GM18517 (cell line): ENCODE measurements at regions not wholly inside any gene's neighbourhood (a gene's known extent, or its start where the extent isn't known, plus 50 kb on each side); places are given as distances from the start of the nearest gene placed in this dataset.
"Not testable (repeated sequence)": the region's sequence is repeated elsewhere in the genome, so short reads cannot be mapped to it uniquely, and the experiment has no call there.

Experiments used
- ATAC-seq: cut with Tn5 transposase; IDR thresholded peaks from one replicate; pipeline ENCODE4 v1.9.1; 2021; ENCODE audit warnings: mild to moderate bottlenecking, moderate library complexity; ENCODE audit not compliant: unreplicated experiment

DNA sequence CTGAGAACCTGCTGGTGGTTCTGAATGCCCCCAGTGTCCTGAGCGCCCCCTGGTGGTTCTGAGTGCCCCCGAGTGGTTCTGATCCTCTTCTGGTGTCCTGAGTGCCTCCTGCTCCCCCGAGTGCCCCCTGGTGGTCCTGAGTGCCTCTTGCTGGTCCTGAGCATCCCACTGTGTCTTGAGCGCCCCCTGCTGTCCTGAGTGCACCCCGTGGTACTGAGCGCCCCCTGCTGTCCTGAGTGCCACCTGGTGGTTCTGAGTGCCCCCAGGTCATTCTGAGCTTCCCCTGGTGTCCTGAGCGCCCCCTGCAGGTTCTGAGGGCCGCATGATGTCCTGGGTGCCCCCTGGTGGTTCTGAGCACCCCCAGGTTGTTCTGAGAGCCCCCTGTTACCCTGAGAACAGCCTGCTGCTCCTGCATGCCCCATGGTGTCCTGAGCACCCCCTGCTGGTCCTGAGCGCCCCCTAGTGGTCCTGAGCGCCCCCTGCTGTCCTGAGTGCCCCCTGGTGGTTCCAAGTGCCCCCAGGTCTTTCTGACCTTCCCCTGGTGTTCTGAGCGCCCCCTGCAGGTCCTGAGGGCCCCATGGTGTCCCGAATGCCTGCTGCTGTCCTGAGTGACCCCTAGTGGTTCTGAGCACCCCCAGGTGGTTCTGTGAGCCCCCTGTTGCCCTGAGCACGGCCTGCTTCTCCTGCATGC lies 1165.4 kb downstream of the TMEM121 start:
- no peak for ATAC-seq

DNA sequence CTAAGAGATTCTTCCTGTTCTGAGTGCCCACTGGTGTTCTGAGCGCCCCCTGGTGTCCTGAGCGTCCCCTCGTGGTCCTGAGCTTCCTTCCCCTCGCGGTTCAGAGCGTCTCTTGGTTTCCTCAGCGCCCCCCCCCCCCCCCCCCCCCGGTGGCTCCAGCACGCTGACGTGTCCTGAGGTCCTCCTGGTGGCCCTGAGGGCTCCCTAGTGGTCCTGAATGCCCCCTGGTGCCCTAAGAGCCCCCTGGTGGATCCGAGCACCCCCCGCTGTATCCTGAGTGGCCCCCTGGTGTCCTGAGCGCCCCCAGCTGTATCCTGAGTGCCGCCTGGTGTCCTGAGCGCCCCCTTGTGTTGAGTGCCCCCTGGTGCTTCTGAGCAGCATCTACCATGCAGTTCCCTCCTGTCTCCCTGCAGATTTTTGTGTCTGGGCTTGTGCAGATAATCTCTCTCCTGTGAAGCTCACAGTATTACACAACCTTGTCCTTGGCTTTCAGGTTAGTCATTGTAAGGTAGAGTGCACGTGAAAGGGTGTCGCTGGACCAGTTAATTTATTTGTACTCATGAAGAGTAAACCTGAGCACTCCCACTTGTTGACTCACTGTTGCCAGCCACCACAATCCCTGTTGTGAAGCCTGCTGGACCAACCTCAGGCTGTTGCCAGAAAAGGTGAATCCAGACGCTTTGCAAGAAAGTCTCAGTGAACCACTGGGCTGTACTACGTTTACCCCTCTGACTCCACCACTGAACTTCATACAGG lies 1168.4 kb downstream of the TMEM121 start:
- ATAC-seq, result no peak

DNA sequence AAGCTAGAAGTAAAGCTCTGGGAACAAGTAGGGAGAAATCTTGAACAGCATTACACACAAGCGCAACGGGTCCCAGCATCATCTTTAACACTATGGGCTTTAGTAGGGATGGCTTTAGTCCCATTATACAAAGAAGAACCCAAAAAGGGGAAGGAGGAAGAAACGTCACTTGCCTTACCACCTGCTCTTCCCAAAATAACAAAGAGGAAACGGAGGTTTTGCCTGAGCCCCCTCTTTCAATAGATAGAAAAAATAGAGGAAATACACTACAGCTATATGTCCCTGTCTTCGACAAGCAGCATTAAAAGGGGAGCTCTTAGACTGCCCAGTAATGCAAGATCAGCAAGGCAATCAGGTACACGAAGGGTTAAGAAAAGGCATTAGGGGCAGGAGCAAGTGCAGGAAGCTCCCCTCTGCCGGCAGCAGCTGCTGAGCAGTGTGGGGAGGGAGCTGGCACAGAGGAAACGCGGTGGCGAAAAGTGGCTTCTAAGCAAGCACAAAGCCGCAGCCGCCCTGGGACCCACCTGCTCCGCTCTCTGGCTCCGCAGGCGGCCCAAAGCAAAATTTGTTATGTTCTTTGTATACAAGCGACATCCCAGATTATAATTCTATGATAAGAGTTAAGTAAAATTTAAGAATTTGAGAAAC lies 1172.4 kb downstream of the TMEM121 start:
- ATAC-seq, result not testable (repeated sequence)

DNA sequence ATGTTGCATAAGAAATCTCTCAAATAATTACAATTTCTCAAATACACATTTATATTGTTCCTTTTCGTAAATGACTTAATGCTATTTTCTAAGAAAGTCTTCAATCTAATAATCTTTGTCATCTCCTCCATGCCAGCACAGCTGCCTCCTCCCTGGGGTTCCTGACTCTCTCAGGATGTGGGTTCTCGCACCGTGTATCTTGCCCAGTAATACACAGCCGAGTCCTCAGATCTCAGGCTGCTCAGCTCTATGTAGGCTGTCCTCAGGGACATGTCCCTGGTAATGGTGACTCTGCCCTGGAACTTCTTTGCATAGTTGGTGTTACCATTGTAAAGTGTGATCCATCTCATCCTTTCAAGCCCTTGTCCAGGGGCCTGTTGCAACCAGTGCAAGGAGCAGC lies 1177.3 kb downstream of the TMEM121 start:
- ATAC-seq, result not testable (repeated sequence)

DNA sequence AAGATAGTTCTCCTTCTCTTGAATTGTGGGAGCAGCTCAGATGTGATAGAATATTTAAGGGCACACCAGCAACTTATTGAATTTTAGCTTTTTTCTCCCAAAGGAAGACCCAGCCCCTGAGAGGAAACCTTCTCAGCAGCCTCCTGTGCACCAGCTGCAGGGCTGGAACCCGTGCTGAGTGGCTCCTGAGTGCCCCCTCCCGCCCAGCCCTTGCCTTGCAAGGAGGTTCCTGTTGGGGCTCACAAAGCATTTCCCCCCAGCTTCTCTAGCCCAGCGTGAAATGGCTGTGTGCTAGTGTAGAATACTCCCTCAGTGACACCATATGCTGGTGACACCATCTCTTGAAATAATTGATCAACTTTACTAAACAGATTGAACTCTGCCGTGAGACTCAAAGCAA lies 1180.1 kb downstream of the TMEM121 start:
- not testable (repeated sequence) for ATAC-seq

DNA sequence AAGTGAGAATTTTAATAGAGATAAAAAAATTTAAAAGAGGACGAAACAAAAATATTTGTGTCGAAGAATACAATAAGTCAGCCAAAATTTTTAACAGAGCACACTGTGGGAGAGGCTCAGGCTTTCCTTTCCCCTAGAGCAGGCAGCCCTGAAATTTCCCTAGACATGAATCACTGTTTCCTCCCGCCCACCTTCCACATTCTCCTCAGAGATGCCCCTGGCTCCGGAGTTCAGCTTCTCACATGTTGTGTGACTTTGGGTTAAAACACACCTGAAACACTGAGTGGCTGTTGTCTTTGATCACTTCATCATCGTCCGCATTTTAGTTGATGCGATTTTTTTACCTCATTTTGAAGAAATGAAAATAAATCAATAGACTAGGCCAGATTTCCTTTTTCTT lies 1183.8 kb downstream of the TMEM121 start:
- not testable (repeated sequence) for ATAC-seq

DNA sequence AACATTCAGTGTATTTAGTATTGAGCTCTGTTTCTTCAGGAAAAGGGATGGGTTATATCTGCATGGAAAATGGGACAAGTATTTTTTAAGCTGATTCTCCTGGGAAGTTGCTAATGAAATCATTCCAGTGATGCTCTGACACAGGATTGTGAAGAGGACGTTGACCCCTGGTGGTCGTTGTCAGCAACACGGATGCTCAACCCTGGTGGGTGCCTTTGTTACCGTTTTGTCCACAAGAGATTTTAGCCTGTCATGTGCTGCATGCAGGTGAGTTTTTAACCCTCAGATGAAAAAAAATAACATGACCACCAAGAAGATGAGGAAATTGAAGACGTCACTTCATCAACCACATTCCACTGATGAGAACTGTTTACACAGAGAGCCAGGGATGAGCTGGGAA lies 1186.1 kb downstream of the TMEM121 start:
- ATAC-seq, result not testable (repeated sequence)

DNA sequence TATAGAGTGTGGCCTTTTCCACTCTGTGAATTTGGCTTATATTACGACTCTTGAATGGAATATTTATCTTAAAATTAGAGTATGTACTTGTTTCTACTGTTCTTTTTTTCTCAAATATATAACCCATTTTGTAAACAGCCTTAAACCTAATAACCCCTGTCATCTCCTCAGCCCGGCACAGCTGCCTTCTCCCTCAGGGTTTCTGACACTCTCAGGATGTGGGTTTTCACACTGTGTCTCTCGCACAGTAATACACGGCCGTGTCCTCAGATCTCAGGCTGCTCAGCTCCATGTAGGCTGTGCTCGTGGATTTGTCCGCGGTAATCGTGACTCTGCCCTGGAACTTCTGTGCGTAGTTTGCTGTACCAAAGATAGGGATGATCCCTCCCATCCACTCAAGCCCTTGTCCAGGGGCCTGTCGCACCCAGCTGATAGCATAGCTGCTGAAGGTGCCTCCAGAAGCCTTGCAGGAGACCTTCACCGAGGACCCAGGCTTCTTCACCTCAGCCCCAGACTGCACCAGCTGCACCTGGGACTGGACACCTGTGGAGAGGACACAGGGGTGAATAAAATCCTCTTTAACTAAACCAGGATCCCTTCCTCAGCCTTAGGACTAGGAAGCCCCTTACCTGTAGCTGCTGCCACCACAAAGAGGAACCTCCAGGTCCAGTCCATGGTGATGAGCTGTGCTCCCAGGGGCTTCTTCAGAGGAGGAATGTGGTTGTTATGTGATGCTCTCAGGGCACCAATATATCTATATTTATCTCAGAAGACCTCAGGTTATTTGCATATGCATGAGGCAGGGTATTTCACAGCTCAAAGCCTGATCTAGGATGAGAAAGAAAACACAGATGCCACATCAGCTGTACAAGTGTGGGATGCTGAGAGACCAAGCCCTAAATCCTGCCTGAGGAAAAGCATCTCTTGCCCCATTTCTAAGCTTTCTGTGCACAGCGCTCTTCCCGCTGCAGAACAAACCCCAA lies 1188.4 kb downstream of the TMEM121 start:
- not testable (repeated sequence) for ATAC-seq

DNA sequence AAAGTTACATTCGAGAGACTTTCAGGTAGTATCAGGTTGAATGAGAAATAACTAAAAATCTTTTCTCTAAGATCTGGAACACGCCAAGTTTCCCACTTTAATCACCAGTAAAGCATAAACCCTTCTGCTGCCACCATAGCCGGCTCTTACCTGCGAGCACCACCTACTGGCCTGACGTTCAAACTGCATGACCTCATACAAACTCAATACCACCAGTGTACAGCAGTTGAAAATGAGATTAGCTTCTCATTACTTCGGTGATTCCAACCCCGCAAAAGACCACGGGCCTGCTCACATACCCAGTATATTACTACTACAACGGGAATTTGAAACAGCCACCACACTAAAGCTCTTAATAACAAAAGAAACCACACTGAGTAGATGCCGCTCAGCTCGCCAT lies 1191.2 kb downstream of the TMEM121 start:
- ATAC-seq, result not testable (repeated sequence)

DNA sequence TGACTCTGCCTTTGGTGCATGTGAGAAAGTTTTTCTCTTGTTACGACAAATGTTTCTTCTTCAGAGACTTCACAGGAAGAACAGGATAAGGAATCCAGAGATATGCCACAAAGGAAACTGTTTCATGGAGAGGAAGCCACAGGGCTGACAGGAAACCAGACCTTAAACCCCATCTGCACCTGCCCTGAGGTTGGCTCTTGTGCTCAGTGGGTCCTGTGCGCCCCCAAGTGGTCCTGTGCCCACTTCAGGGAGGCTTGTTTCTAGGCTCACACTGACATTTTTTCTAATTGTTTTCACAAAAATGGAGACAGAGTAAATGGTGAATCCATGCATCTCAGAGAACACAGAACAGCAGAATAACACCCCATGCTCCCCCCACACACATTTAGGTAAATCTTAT lies 1193.5 kb downstream of the TMEM121 start:
- not testable (repeated sequence) for ATAC-seq

DNA sequence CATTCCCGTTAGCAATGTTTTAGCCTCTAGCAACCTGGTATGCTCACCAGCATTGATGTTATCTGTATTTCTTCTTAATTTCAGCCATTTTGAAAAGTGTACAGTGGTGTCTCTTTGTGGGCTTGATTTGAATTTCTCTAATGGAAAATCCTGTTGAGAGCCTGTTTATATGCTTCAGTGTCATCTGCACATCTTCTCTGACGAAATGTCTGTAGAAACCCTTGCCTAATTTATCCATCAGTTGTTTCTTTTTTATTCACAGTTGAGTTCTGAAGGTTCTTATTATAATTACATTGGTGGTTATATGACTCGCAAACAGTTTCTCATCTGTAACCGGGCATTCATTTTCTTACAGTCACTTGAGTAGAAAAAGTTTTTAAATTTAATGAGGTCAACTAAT lies 1195.5 kb downstream of the TMEM121 start:
- ATAC-seq, result not testable (repeated sequence)

DNA sequence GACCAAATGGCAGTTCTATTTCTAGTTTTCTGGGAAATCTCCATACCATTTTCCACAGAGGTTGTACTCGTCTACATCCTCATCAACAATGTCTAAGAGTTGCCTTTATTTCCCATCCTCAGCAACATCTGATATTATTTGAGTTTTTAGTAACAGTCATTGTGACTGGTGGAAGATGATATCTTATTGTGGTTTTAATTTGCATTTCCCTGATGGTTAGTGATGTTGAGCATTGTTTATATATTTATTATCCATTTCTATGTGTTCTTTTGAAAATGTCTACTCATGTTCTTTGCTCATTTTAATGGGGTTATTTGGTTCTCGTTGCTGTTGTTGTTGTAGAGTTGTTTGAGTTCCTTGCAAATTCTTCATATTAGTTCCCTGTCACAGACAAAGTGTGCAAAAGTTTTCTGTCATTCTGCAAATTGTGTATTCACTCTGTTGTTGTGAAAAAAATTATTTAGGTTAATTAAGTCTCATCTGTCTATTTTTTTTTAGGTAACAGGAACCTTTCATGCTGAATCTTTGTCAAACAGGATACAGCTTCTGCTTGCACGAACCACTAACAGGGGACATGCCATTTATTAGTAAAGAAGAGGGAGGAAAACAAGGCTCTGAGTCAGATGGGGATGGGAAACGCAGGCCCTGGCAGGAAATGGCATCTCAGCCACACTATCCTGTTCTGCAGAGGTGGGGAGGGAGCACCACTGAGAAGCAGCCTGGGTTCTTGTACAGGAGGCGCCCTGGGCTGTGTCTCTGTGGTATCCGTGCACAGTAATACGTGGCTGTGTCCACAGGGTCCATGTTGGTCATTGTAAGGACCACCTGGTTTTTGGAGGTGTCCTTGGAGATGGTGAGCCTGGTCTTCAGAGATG lies 1196.7 kb downstream of the TMEM121 start:
- not testable (repeated sequence) for ATAC-seq

DNA sequence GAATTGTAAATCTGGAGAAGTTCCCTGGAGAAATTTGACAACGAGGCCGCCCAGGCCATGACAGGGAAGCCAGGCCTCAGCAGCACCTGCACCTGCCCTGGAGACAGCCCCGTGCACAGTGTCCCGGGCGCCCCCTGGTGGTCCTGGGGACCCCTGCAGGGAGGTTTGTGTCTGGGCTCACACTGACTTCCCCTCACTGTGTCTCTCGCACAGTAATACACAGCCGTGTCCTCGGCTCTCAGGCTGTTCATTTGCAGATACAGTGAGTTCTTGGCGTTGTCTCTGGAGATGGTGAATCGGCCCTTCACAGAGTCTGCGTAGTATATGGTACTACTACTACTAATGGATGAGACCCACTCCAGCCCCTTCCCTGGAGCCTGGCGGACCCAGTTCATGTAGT lies 1201.6 kb downstream of the TMEM121 start:
- not testable (repeated sequence) for ATAC-seq

DNA sequence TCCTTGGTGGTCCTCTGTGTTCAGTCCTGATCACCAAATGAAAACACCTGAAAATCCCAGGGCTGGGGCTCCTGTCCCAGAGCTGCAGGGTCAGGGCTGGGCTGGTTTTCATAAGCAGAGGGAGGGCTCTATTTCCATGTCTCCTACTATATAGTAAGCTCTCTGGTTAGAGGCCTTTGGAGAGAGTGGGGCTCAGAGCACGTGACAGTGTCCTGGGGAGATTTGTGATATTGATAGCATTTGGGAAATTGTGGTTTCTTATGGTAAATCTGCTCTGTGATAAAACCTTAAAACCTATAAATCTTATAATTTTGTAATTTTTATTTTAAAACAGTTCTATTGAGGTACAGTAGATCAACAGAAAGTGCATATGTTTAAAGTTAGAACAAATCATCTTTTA lies 1202.2 kb downstream of the TMEM121 start:
- no peak for ATAC-seq

DNA sequence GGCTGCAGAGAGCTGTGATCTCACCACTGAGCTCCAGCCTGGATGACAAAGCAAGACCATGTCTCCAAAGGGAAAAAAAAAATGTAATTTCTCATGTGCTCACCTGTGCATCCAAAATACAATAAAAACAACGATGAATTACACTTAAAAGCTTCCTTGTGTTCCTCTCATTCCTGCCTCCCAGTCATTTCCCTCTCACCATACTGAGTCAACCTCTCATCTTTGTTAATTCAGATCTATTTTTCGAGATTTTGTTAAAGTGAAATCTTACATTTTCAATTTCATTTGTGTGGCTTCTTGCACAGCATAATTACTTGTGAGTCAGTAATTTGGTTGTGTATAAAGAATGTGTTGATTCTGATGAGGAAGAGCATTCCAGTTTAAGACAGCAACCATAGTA lies 1203.2 kb downstream of the TMEM121 start:
- no peak for ATAC-seq

DNA sequence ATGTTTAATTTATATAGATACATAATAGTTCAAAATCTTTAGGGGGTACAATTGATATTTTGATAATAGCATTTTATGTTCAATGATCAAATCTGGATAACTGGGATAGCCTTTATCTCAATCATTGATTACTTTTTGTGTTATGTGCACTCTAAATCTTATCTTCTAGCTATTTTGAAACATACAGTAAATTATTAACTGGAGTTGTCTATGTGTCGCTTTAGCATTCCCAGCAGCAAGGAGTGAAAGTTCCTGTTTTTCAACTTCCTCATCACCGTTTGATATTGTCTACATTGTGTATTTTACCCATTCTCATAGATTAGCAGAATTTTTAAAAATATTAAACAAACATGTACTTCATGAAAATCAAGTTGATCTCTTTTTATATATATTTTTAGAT lies 1207.4 kb downstream of the TMEM121 start:
- ATAC-seq, result no peak

DNA sequence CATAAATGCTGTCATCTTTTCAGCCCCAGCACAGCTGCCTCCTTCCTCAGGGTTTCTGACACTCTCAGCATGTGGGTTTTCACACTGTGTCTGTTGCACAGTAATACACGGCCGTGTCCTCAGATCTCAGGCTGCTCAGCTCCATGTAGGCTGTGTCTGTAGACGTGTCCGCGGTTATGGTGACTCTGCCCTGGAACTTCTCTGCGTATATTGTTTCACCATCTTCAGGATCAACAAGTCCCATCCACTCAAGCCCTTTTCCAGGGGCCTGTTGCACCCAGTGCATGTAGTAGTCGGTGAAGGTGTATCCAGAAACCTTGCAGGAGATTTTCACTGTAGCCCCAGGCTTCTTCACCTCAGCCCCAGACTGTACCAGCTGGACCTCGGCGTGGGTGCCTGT lies 1210.6 kb downstream of the TMEM121 start:
- no peak for ATAC-seq

DNA sequence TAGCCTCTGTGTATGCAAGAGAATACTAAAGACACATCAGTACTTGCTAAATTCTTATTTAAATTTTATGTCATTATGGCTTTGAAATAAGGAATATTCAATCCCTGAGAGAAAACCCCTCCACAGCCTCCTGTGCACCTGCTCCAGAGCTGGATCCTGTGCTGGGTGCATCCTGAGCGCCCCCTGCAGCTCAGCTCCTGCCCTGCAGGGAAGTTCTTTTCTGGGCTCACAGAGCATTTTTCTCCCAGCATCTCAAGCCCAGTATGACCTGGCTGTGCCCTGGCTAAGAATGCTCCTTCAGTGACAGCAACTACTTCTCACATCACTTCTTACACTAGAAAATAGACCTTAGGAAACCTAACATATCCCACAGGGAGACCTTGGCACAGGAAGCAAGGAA lies 1211.7 kb downstream of the TMEM121 start:
- no peak for ATAC-seq

DNA sequence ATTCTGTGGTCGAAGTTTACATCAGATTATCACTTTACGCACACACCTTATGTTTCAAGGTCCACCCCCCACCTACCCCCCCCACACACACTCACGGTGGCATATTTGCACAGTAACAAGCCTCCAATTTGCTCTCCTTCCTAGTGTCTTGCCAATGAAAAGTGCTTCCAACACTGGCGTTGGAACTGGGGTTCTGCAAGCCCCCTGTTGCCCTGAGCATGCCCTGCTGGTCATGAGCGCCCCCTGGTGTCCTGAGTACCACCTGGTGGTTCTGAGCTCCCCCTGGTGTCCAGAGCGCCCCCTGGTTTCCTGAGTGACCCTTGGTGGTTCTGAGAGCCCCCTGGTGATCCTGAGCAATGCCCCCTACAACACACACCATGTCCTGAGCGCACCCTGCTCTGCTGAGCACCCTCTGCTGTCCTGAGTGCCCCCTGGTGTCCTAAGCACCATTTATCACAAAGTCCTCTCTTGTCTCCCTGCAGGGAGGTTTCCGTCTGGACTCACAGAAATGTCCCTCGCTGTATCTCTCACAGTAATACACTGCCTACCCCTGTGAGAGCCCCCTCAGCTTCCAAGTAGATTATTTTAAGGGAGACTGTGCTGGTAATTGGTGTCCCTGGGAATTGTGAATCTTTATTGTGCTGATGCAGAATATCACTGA lies 1212.3 kb downstream of the TMEM121 start:
- not testable (repeated sequence) for ATAC-seq
